Uterus (tissue), 2 donors: ENCODE measurements at regions not wholly inside any gene's neighbourhood (a gene's known extent, or its start where the extent isn't known, plus 50 kb on each side); places are given as distances from the start of the nearest gene placed in this dataset.

Source experiments
- CTCF ChIP-seq, 4 experiments: fragments of 200-600 bp in 2 of 4; fragments of 450-650 bp in 2 of 4; sonication (generic) in 2 of 4; IDR thresholded peaks; one replicate each; pipeline ENCODE4 v1.5.1; 2016 to 2019; ENCODE audit warnings: antibody characterized with exemption in 4 of 4, mild to moderate bottlenecking in 2 of 4, moderate library complexity in 1 of 4
- POLR2A ChIP-seq, 2 donors: fragments of 450-650 bp; IDR thresholded peaks; one replicate each; pipeline ENCODE4 v1.6.1; 2016; ENCODE audit warnings: antibody characterized with exemption in 2 of 2, mild to moderate bottlenecking in 1 of 2, moderate library complexity in 1 of 2

GRCh38 chr20:18981962-18982539 is 168.5 kb downstream of the SCP2D1 start:
- no peak for TF ChIP-seq CTCF (IDR thresholded peaks at IDR 0.05)
- no peak for TF ChIP-seq POLR2A (IDR thresholded peaks at IDR 0.05)
